ENCODE measurements at regions not wholly inside any gene's neighbourhood (a gene's known extent, or its start where the extent isn't known, plus 50 kb on each side); places are given as distances from the start of the nearest gene placed in this dataset.
"Not testable (repeated sequence)": the region's sequence is repeated elsewhere in the genome, so short reads cannot be mapped to it uniquely, and the experiment has no call there.

GRCh38 chr5:62828742-62829603 is 250.4 kb downstream of the LRRC70 start:
- DNase-seq = no peak

DNA sequence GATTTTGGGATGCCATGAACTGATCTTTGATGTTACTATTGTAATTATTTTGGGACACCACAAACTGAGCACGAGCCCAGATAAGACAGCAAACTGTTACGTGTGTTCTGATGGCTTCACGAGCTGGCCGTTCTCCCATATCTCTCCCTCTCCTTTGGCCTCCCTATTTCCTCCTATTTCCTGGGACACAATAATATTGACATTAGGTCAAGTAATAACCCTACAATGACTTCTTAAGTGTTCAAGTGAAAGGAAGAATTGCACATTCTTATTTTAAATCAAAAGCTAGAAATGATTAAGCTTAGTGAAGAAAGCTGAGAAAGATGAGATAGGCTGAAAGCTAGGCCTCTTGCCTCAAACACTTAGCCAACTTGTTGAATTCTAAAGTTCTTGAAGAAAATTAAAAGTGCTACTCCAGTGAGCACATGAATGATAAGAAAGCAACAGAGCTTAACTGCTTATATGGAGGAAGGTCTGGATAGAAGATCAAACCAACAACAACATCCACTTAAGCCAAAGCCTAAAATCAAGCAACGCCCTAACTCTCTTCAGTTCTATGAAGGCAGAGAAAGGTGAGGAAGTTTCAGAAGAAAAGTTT is 247.1 kb downstream of the LRRC70 start:
- DNase-seq = no peak

- no peak for DNase-seq
These were observed 246.3 kb downstream of the LRRC70 start for GRCh38 chr5:62824936-62825335.

GRCh38 chr5:62817043-62817442 is 238.4 kb downstream of the LRRC70 start:
- not testable (repeated sequence) for DNase-seq

GRCh38 chr5:62814991-62815390 is 236.4 kb downstream of the LRRC70 start:
- DNase-seq = no peak

DNA sequence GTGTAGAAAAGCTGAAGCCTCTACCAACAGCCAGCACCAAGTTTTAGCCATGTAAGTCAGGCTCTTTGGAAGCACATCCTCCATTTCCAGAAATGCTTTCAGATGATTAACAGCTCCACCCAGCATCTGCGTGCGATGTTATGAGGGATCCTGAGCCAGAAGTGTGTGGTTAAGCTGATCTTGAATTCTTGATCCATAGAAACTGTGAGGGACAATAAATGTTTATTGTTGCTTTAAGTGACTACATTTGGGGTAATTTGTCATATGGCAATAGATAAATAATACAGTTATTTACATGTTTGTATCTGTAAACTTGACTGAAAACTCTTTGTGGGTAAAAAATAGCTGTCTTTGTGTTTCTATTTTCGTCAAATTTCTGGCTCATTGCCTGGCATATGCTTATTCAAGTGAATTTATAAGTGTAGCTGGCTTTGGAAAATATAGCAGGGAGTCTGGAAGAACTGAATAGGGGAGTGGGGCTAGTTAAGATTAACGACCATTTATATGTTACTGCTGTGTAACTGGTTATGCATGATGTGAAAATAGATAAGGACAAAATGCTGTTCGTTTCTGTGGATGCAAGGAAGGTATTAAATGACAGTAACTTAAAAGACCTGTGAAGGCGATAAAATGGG is 234.1 kb downstream of the LRRC70 start:
- no peak for DNase-seq

DNA sequence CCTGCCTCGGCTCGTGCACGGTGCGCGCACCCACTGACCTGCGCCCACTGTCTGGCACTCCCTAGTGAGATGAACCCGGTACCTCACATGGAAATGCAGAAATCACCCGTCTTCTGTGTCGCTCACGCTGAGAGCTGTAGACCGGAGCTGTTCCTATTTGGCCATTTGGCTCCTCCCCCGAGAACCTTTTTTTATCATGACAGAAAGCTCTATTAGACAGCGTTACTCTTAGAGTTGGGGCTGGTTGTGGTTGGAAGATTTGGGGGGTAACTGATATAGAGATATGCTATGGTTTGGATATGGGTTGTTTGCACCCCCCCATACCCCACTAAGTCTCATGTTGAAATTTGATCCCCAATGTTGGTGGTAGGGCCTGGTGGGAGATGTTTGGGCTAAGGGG is 226.2 kb downstream of the LRRC70 start:
- not testable (repeated sequence) for DNase-seq

- no peak for DNase-seq
These were observed 217.3 kb downstream of the LRRC70 start for GRCh38 chr5:62795926-62796325.

DNA sequence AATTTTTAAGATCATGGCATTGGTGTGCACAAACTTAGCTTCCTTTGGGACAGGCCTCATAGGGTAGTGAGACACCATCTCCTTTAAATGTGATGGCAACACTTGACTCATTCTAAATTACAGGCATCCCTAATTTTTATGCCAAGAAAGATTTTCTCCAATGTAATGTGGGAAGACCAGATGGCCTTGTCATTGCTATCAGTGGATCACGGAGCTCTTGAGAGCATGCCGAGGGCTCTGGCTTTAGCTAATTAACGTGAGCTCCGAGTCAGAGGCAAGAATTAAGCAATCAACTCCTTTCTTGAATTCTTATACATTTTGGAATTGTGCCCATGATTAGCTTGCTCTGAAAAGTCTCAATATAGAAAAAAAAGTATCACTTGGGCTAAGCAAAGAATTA is 215.8 kb downstream of the LRRC70 start:
- DNase-seq = no peak

DNA sequence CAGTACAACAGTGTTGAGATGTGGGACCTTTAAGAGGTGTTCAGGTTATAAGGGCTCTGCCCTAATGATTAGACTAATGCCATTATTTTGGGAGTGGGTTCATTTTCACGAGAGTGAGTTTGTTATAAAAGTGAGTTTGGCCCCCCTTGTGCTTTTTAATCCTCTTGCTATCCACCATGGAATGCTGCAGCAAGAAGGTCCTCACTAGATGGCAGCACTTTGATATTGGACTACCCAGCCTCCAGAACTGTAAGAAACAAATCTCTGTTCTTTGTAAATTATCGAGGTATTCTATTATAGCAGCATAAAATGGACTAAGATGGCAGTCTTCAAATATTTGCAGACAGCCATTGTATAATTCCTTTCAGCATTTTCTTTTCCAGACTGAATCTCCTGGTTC is 212.4 kb downstream of the LRRC70 start:
- DNase-seq = no peak

DNA sequence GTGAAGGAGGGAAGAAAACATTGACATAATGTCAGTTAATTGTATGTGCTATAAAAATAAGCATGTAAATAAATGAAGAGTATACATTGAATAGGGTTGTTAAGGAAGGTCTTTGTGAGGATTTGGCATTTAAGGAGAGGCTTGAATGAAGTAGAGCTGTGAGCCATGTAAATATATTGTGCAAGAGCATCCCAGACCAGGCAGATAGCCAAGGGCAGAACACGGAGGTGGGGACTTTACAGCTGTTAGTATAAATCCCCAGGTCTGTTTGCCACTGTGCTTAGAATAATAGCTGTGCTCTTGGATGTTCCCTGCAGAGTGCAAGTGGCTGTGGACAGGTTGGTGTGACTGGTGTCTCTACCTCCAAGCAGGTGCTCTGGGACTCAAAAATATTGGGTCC is 211.7 kb downstream of the LRRC70 start:
- DNase-seq = no peak

DNA sequence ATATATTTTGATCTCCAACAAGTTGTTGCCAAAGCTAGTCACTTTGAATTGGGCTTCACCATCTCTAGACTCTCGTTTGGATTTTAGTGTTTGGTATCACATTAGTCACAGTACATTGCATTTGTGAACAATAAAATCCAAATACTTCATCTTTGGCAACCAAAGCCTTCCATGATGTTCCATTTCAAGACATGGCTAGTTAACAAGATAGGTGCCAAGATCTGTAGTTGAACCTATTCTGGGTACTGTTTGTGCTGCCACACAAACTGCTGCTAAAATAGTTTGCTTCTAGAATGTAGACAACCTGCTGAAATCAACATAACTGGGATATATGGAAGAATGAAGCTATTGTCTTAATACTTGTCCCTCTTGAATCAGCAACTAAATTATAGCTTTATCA is 207.5 kb downstream of the LRRC70 start:
- no peak for DNase-seq

- DNase-seq = no peak
These were observed 207.0 kb downstream of the LRRC70 start for GRCh38 chr5:62785588-62785987.

DNA sequence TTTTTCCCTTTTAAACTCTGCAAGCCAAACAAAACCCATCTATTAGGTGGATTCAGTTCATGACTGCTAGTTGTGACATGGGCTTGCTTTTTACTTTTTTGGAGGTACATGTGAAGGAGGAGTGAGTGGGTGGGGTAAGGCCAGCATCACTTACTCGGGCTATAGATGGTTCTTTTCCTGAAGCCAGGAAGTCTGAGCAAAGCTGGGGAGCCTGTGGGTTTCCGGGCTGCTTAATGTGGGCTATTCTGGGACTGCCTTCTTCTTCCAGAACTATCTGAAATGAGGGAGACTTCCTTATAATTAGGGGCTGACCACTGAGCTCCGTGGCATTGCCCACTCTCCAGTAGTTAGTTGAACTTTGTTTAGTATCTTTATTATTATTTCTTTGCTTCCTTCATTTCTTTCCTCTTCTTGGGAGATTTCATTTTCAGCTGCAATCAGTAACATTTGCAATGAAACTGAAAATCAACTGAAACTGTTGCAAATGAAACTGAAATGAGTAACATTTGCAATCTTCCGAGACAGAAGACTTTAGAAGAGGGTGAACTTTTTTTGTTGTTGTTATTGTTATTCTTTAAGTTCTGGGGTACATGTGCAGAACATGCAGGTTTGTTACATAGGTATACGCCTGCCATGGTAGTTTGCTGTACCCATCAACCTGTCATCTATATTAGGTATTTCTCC is 204.9 kb downstream of the LRRC70 start:
- DNase-seq = no peak

DNA sequence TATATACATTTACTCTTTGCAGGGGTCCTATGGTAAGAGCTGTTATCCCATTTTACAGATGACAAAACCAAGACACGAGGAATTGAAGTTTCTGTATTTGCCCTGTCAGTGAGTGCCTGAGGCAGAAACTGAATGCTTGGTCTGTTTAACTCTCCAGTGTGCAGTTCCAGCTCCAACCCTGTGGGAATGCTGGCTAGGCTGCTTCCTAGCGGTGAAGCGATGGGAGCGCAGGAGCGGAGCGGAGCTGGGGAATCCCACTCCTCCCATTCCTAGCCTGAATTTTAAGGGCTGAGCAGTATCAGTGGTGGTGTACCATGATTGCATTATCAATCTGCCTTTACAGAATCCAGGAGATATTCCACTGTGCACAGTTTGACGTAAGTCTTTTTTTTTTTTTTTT is 202.3 kb downstream of the LRRC70 start:
- DNase-seq = no peak

DNA sequence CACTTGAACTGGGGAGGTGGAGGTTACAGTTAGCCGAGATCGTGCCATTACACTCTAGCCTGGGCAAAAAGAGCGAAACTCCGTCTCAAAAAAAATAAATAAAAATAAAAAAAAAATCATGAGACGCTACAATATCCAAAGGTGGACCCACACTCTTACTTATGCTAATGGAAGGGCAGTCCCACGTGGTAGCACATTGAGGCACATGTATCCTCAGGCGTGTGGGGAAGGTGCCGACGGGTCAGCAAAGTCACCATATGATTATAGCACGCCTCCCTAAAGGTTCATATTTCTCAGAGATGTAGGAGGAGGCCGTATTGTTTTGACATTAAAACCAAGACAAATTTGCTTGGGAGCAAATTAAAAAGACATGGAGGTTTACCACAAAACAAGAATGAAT is 201.6 kb downstream of the LRRC70 start:
- DNase-seq = no peak

- no peak for DNase-seq
These were observed 200.4 kb downstream of the LRRC70 start for GRCh38 chr5:62779010-62779422.

- DNase-seq = no peak
These were observed 199.8 kb downstream of the LRRC70 start for GRCh38 chr5:62778316-62779009.

GRCh38 chr5:62777081-62777480 is 198.5 kb downstream of the LRRC70 start:
- DNase-seq = not testable (repeated sequence)

DNA sequence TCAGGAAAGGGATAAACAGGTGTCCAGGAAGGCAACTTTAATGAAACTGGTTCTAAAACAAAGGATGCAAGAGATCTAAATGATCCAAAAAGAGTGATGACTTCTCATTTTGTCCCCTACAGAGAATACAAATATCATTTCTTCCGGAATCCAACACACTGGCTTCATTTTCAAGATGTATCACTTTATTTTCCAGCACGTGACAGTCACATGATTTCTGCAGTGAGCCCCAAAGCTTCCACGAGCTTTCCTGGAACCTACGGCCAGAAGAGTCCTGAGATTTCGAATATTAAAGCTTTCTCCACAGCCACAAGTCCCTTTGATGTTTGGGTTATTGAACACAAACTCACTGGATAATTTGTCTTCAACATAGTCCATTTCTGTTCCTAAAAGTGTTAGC is 198.0 kb downstream of the LRRC70 start:
- not testable (repeated sequence) for DNase-seq

DNA sequence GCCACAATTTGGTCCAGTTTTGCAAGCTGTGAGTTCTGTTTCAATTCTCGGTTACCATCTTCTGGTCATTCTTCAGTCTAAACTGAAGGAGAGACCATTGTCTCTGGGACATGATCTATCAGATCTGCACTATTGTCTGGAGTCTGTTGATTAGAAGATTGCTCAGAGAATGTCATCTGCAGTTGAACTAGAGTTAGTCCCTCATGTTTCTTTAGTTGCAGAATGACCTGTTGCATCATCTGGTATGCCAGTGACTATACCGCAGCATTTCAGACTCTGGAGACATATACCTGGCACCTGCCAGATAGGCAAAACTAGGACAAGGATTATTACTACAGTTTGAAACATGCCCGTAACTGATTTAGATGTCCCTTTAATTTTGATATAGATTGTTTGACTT is 194.8 kb downstream of the LRRC70 start:
- no peak for DNase-seq

GRCh38 chr5:62771341-62771740 is 192.7 kb downstream of the LRRC70 start:
- DNase-seq = no peak

GRCh38 chr5:62767650-62768049 is 189.0 kb downstream of the LRRC70 start:
- DNase-seq = no peak

Measured in activated CD4-positive, alpha-beta T cell treated with anti-CD3 and anti-CD28 coated beads, Interleukin-2, amount 50 U/mL, for 1 hour (primary cell).